ENCODE measurements at regions not wholly inside any gene's neighbourhood (a gene's known extent, or its start where the extent isn't known, plus 50 kb on each side); places are given as distances from the start of the nearest gene placed in this dataset.

DNA sequence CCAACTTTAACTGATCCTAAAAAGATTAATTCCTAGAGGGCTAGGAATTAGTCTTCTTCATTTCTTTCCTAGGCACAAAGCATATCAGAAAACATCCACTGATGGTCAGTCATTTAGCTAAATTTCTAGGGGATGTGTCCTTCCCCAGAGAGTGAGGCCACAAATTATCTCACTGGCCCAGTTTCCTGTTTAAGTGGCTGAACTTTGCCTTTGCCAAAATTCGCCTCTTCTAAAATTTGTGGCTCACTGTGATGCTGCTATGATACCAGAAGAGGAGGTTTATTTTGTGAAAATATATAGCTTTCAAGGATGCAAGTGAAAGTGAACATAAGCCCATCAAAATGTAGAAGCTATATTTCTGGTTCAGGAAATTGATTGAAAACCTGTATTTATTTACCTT is 98.1 kb upstream of the FER start:
- H3K36me3 ChIP-seq (ENCODE audit: control insufficient read depth, insufficient read depth, low read length), result no peaks in the 10 kb centered on the region
- no peaks in the 10 kb centered on the region for H3K27me3 ChIP-seq (ENCODE audit: control insufficient read depth, insufficient read depth, low read length)
- H3K27ac ChIP-seq (ENCODE audit: low read length), result no peak overlapping the region
- DNase-seq, result no peak
- no peaks in the 10 kb centered on the region for H3K4me1 ChIP-seq (ENCODE audit: control insufficient read depth, insufficient read depth, low read length)
- no peak overlapping the region for H3K4me3 ChIP-seq (ENCODE audit: low read length)
- no CpG with 5 or more reads among the region's 1 CpG for WGBS (ENCODE audit: insufficient coverage)
- H3K9me3 ChIP-seq (replicated peaks; ENCODE audit: control insufficient read depth, low read depth, low read length), result no peaks in the 10 kb centered on the region

DNA sequence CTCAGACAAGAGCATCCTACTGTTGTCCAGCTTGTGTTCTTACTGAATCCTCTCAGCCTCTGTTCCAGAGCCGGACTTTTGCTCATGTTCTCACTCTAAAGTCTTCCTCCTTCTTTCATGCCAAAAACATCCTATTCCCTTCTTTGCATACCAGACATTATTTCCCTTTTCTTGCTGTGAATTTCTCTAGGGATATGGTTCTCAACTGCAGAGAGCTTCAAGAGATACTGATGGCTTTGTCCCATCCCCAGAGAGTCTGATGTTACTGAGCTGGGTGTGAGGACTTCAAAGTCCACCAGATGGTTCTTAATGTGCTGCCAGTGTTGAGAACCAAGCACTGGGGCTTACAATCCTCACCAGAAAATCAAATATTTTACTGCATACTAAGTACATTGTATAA is 98.6 kb upstream of the FER start:
- DNase-seq, result no peak
- Histone ChIP-seq H3K27me3 (ENCODE audit: control insufficient read depth, insufficient read depth, low read length) (no peaks in the 10 kb centered on the region), H3K9me3 (replicated peaks; ENCODE audit: control insufficient read depth, low read depth, low read length) (no peaks in the 10 kb centered on the region), H3K36me3 (ENCODE audit: control insufficient read depth, insufficient read depth, low read length) (no peaks in the 10 kb centered on the region), H3K27ac (ENCODE audit: low read length) (no peak overlapping the region), H3K4me1 (ENCODE audit: control insufficient read depth, insufficient read depth, low read length) (no peaks in the 10 kb centered on the region), H3K4me3 (ENCODE audit: low read length) (no peak overlapping the region)
- 80% methylated on average over 1 of the region's 1 CpG for WGBS (ENCODE audit: insufficient coverage)

DNA sequence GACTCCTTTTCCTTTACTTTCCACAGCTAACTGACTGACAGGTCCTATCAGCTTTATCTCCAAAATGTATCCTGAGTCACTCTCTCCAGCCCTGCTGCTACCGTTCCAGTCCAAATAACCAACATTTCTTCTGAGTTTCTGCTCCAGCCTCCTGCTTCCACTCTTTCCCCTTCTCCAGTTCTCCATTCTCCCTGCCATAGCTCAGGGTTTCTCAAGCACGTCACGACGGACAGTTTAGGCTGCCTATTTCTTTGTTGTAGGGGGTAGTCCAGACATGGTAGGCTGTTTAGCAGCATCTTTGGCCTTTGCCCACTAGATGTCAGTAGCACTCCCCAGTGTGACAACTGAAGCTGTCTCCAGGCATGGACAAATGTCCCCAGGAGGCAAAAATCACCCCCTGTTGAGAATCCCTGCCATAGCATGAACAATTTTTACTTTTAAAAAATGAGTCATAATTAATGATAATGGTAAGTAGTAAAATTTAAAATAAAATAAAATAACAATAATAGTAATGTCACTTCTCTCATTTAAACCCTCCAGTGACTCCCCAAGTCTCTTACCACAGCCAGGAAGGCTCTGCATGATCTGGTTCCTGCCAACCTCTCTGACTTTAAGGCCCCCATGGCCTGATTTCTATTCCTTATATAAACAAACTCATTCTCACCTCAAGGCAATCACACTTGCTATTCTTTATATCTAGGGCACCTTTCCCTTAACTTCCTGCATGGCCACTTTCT is 105.4 kb upstream of the FER start:
- Histone ChIP-seq H3K27me3 (ENCODE audit: control insufficient read depth, insufficient read depth, low read length) (no peaks in the 10 kb centered on the region), H3K36me3 (ENCODE audit: control insufficient read depth, insufficient read depth, low read length) (no peaks in the 10 kb centered on the region), H3K4me1 (ENCODE audit: control insufficient read depth, insufficient read depth, low read length) (peaks cover 2% of the 10 kb centered on the region), H3K9me3 (replicated peaks; ENCODE audit: control insufficient read depth, low read depth, low read length) (no peaks in the 10 kb centered on the region), H3K27ac (ENCODE audit: low read length) (no peak overlapping the region), H3K4me3 (ENCODE audit: low read length) (no peak overlapping the region)
- peak; percentile 69 for DNase-seq
- 50% methylated on average over 1 of the region's 4 CpGs for WGBS (ENCODE audit: insufficient coverage)

DNA sequence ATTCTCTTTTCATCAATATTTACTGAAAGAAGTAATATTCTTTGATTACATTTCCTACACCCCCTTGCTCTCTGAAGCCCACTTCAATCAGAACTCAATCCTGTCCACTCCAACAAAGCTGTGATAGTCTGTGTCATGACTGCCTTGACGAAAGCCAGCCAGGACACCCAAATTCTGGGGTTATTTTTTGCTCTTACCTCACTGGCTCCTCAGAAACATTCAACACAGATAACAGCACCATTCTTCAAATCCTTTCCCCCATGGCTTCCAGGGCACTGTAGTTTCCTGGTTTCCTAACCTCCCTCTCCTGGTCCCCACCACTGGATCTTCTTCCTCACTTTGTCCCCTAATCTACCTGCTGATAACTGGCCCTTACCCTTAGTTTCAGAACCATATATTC is 106.1 kb upstream of the FER start:
- Histone ChIP-seq H3K27me3 (ENCODE audit: control insufficient read depth, insufficient read depth, low read length) (no peaks in the 10 kb centered on the region), H3K4me1 (ENCODE audit: control insufficient read depth, insufficient read depth, low read length) (peaks cover 2% of the 10 kb centered on the region), H3K4me3 (ENCODE audit: low read length) (no peak overlapping the region), H3K9me3 (replicated peaks; ENCODE audit: control insufficient read depth, low read depth, low read length) (no peaks in the 10 kb centered on the region), H3K36me3 (ENCODE audit: control insufficient read depth, insufficient read depth, low read length) (no peaks in the 10 kb centered on the region), H3K27ac (ENCODE audit: low read length) (no peak overlapping the region)
- no peak for DNase-seq
- 70% methylated on average over 1 of the region's 1 CpG for WGBS (ENCODE audit: insufficient coverage)

DNA sequence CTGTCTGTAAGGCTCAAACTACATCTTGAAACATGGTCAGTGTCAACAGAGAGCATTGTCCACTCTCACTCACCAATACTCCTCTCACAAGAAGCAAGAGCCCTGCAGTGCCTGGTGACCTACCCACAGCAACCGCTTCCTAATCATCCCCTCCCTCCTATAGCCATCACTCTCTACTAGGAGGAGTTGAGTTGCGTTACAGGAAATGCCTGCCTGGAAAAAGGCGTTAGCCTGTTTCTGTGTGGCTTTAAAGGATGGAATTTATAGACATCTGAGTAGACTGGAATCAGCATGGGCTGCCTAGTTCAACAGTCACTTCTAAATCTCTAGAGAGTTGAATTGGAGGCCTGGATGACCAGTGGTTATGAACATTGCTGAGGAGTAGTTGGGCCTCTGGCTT is 108.3 kb upstream of the FER start:
- no peaks in the 10 kb centered on the region for H3K9me3 ChIP-seq (replicated peaks; ENCODE audit: control insufficient read depth, low read depth, low read length)
- no peak for DNase-seq
- no peaks in the 10 kb centered on the region for H3K36me3 ChIP-seq (ENCODE audit: control insufficient read depth, insufficient read depth, low read length)
- no peak overlapping the region for H3K27ac ChIP-seq (ENCODE audit: low read length)
- no peaks in the 10 kb centered on the region for H3K27me3 ChIP-seq (ENCODE audit: control insufficient read depth, insufficient read depth, low read length)
- 0% methylated on average over 1 of the region's 3 CpGs for WGBS (ENCODE audit: insufficient coverage)
- H3K4me1 ChIP-seq (ENCODE audit: control insufficient read depth, insufficient read depth, low read length), result peaks cover 2% of the 10 kb centered on the region
- no peak overlapping the region for H3K4me3 ChIP-seq (ENCODE audit: low read length)

DNA sequence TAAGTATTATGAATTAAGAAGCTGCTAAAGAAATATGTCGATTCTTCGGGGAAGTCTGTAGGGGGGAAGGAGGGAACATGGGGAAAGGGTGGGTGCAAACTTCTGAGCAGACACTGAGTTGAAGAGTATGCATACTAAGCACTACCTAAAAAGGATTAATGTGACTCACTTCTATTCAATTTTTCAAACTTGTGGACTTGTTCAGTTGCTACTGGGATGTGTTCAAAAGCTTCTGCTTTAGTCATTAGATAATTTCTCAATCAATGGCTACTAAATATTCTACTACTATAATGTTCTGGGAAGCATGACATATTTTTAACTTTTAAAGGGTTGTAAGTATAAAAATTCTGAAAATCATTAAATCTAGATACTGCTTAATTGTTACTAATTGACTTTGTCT is 109.7 kb upstream of the FER start:
- 70% methylated on average over 2 of the region's 2 CpGs for WGBS (ENCODE audit: insufficient coverage)
- no peak overlapping the region for H3K27ac ChIP-seq (ENCODE audit: low read length)
- H3K4me1 ChIP-seq (ENCODE audit: control insufficient read depth, insufficient read depth, low read length), result peaks cover 2% of the 10 kb centered on the region
- no peak for DNase-seq
- no peaks in the 10 kb centered on the region for H3K36me3 ChIP-seq (ENCODE audit: control insufficient read depth, insufficient read depth, low read length)
- H3K9me3 ChIP-seq (replicated peaks; ENCODE audit: control insufficient read depth, low read depth, low read length), result no peaks in the 10 kb centered on the region
- H3K27me3 ChIP-seq (ENCODE audit: control insufficient read depth, insufficient read depth, low read length), result no peaks in the 10 kb centered on the region
- no peak overlapping the region for H3K4me3 ChIP-seq (ENCODE audit: low read length)

DNA sequence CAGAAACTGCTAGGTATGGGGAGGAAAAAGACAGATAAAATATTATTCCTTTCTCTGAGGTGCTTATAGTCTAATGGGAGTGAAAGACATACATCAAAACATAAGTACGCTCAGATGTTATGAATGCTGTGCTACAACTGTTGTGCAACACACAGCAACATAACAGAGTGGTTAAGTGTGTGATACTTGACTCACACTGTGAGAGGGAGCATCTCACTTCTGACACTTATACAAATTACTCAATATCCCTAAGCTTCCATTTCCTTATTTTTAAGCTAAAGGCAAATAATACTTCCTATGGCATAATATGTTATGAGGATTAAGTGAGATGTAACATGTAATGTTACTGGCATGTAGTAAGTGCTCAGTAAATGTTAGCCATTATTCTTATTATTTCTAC is 110.6 kb upstream of the FER start:
- Histone ChIP-seq H3K36me3 (ENCODE audit: control insufficient read depth, insufficient read depth, low read length) (no peaks in the 10 kb centered on the region), H3K4me1 (ENCODE audit: control insufficient read depth, insufficient read depth, low read length) (peaks cover under 1% of the 10 kb centered on the region), H3K9me3 (replicated peaks; ENCODE audit: control insufficient read depth, low read depth, low read length) (no peaks in the 10 kb centered on the region), H3K4me3 (ENCODE audit: low read length) (no peak overlapping the region), H3K27ac (ENCODE audit: low read length) (no peak overlapping the region), H3K27me3 (ENCODE audit: control insufficient read depth, insufficient read depth, low read length) (no peaks in the 10 kb centered on the region)
- DNase-seq, result no peak
- no CpG with 5 or more reads among the region's 1 CpG for WGBS (ENCODE audit: insufficient coverage)

DNA sequence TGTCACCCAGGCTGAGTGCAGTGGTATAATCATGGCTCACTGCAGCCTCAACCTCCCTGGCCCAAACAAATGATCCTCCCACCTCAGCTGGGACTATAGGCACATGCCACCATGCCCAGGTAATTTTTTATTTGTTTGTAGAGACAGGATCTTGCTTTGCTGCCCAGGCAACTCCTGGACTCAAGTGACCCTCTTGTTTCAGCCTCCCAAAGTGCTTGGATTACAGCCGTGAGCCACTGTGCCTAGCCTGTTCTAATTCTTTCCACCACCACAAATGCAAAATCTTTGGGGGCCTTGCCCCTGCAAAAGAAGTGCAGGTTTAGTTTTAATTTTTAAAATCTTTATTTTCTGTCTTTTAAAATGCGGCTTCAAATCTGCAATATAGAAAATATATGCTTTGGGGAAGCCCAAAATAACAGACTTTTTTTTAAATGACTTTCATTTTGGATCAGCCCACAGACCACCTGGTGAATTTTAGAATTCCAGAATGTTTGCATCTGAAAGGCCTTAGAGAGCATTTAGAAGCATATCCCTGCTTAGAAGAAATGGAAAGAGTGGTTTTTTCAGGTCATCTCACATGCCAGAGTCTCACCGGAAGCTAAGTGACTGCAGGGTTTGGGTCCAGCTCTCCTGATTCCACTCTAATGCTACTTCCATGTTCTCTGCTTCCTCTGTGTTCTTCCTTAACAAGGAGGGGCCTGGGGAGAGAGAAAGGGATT is 111.4 kb upstream of the FER start:
- Histone ChIP-seq H3K4me1 (ENCODE audit: control insufficient read depth, insufficient read depth, low read length) (no peaks in the 10 kb centered on the region), H3K9me3 (replicated peaks; ENCODE audit: control insufficient read depth, low read depth, low read length) (no peaks in the 10 kb centered on the region), H3K36me3 (ENCODE audit: control insufficient read depth, insufficient read depth, low read length) (no peaks in the 10 kb centered on the region), H3K27me3 (ENCODE audit: control insufficient read depth, insufficient read depth, low read length) (no peaks in the 10 kb centered on the region), H3K27ac (ENCODE audit: low read length) (no peak overlapping the region), H3K4me3 (ENCODE audit: low read length) (no peak overlapping the region)
- no CpG with 5 or more reads among the region's 3 CpGs for WGBS (ENCODE audit: insufficient coverage)
- DNase-seq, result no peak

DNA sequence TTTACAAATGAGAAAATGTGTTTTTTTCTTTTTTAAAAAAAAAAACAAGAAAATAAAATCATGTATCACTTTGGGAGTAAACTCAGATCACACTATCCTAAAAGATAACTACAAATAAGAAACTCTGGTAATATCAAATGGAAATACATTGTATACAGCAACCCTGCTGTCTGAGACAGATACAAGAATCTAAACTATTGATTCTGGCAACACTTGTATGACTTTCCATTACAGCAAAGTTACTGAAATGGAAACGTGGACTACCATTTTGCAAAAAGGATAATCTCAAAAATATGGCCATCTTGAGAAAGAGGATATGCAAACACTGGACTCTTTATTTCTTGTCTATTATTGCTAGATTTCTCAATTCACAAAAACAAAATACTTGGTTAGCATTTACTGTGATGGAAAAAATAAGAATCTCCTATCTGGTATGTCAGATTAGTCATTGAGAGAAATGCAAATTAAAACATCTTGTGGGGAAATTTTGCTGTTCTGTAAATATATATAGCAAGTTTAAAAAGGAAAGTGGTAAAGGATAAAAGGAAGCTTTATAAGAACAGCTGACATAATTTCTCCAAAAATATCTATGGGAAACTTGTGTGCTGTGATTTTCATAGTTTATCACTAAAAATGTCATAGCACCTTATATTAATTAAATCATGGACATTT is 112.9 kb upstream of the FER start:
- no peaks in the 10 kb centered on the region for H3K4me1 ChIP-seq (ENCODE audit: control insufficient read depth, insufficient read depth, low read length)
- no peaks in the 10 kb centered on the region for H3K36me3 ChIP-seq (ENCODE audit: control insufficient read depth, insufficient read depth, low read length)
- H3K9me3 ChIP-seq (replicated peaks; ENCODE audit: control insufficient read depth, low read depth, low read length), result no peaks in the 10 kb centered on the region
- no CpG with 5 or more reads among the region's 1 CpG for WGBS (ENCODE audit: insufficient coverage)
- no peak overlapping the region for H3K27ac ChIP-seq (ENCODE audit: low read length)
- no peak for DNase-seq
- H3K4me3 ChIP-seq (ENCODE audit: low read length), result no peak overlapping the region
- H3K27me3 ChIP-seq (ENCODE audit: control insufficient read depth, insufficient read depth, low read length), result no peaks in the 10 kb centered on the region

DNA sequence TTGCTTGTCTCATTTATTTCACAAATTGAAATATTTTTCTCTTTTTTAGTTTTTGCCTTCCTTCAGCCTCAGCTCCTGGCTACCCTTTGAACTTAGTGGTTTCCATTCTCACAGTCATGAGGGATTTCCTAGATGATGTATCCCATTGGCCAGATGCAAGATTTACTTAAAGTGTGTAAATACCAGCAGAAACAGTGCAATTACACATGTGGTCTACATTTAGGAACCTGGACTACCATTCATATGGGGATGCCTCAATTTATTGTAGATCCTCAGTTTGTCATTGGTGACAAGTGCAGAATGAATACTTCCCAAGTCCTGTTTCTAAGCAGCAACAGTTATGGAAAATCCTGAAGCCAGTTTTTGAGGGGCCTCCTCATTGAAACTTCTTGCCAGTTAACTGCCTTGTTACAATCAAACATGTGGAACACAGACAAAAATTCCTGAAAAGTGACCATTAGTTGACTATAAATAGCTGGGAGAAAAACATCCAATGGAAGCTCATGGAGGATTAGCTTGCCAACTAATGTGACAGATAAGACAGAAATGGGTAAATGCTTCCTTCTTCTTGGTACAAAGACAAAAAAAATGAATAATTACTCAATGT is 113.6 kb upstream of the FER start:
- peak; percentile 79 for DNase-seq
- Histone ChIP-seq H3K27ac (ENCODE audit: low read length) (no peak overlapping the region), H3K4me3 (ENCODE audit: low read length) (no peak overlapping the region)

More for the DNA sequence above, 113.6 kb upstream of the FER start:
- no peaks in the 10 kb centered on the region for H3K36me3 ChIP-seq (ENCODE audit: control insufficient read depth, insufficient read depth, low read length)
- H3K27me3 ChIP-seq (ENCODE audit: control insufficient read depth, insufficient read depth, low read length), result no peaks in the 10 kb centered on the region
- H3K4me1 ChIP-seq (ENCODE audit: control insufficient read depth, insufficient read depth, low read length), result no peaks in the 10 kb centered on the region
- H3K9me3 ChIP-seq (replicated peaks; ENCODE audit: control insufficient read depth, low read depth, low read length), result no peaks in the 10 kb centered on the region
